ENCODE measurements at regions not wholly inside any gene's neighbourhood (a gene's known extent, or its start where the extent isn't known, plus 50 kb on each side); places are given as distances from the start of the nearest gene placed in this dataset.

DNA sequence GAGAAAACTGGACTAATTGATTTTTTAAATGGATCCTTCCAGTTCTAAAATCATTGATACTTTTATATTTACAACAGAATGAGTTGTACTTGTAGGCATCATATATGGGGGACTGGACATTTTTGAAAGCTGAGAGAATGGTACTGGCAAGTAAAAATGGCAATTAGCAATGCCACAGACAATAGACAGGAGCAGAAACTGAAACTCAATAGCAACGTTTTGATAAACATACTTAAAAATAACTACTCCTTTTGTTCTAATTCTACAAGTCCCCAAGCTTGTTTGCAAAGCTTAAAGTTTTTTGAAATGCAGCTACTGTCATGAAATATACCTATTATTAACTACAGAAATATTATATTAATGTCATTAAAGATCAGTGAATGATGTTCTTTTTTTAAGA is 52.8 kb upstream of the FBXL7 start:
- ATAC-seq (no peak), DNase-seq (no peak)
- Histone ChIP-seq H3K27me3 (no peaks in the 10 kb centered on the region), H3K4me1 (no peaks in the 10 kb centered on the region), H3K36me3 (no peaks in the 10 kb centered on the region), H3K9me3 (no peaks in the 10 kb centered on the region), H3K27ac (no peak overlapping the region), H3K4me3 (no peak overlapping the region)
- intact Hi-C loops (cut with DNase I): no loop called here
- TF ChIP-seq, protein P1, sequence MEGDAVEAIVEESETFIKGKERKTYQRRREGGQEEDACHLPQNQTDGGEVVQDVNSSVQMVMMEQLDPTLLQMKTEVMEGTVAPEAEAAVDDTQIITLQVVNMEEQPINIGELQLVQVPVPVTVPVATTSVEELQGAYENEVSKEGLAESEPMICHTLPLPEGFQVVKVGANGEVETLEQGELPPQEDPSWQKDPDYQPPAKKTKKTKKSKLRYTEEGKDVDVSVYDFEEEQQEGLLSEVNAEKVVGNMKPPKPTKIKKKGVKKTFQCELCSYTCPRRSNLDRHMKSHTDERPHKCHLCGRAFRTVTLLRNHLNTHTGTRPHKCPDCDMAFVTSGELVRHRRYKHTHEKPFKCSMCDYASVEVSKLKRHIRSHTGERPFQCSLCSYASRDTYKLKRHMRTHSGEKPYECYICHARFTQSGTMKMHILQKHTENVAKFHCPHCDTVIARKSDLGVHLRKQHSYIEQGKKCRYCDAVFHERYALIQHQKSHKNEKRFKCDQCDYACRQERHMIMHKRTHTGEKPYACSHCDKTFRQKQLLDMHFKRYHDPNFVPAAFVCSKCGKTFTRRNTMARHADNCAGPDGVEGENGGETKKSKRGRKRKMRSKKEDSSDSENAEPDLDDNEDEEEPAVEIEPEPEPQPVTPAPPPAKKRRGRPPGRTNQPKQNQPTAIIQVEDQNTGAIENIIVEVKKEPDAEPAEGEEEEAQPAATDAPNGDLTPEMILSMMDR (IDR thresholded peaks at IDR 0.05): no peak

DNA sequence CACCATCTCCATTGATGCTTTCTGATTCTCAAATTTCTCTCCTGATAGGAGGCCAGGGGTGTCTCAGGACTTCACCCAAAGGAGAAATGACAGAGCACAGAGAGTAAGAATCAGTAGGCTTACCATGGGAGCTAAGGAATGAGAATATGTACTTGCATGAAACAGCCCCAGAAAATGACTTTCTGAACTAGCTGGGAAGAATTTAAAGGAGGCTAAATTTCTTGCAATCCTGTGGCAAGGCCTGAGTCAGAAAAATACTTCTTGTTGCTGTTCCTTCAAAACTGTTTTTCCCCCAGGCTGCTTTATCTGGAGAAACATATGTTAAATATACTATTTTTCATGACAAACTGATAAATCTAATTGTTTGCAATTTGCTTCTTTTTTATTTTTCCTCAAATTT is 53.4 kb upstream of the FBXL7 start:
- no peak for ATAC-seq
- Histone ChIP-seq H3K27me3 (no peaks in the 10 kb centered on the region), H3K9me3 (no peaks in the 10 kb centered on the region), H3K4me1 (no peaks in the 10 kb centered on the region), H3K36me3 (no peaks in the 10 kb centered on the region), H3K27ac (no peak overlapping the region), H3K4me3 (no peak overlapping the region)
- TF ChIP-seq, protein P1 (IDR thresholded peaks at IDR 0.05): no peak
- intact Hi-C loops (cut with DNase I): no loop called here
- DNase-seq: no peak

DNA sequence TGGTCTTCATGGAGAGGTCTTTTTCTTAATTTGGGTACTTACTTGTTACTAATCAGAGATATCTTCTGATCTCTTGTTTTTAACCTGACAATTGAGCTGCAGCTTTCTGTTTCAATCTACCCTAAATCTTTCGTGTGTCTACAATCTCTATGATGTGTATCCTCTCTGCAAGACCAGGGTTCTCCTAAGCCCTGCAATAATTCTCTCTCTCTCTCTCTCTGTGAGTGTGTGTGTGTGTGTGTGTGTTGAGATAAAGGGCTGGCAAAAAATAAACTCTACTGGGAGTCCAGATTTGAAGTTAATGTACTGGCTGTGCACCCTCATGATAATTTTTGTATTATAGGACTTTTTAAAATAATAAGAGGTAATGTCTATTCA is 57.8 kb upstream of the FBXL7 start:
- H3K4me3 ChIP-seq: no peak overlapping the region
- ATAC-seq (no peak), DNase-seq (no peak)
- no peak overlapping the region for H3K27ac ChIP-seq
- H3K9me3 ChIP-seq: no peaks in the 10 kb centered on the region
- TF ChIP-seq, protein P1 (IDR thresholded peaks at IDR 0.05): no peak
- intact Hi-C loops (cut with DNase I): no loop called here
- no peaks in the 10 kb centered on the region for H3K36me3 ChIP-seq
- no peaks in the 10 kb centered on the region for H3K27me3 ChIP-seq
- no peaks in the 10 kb centered on the region for H3K4me1 ChIP-seq

DNA sequence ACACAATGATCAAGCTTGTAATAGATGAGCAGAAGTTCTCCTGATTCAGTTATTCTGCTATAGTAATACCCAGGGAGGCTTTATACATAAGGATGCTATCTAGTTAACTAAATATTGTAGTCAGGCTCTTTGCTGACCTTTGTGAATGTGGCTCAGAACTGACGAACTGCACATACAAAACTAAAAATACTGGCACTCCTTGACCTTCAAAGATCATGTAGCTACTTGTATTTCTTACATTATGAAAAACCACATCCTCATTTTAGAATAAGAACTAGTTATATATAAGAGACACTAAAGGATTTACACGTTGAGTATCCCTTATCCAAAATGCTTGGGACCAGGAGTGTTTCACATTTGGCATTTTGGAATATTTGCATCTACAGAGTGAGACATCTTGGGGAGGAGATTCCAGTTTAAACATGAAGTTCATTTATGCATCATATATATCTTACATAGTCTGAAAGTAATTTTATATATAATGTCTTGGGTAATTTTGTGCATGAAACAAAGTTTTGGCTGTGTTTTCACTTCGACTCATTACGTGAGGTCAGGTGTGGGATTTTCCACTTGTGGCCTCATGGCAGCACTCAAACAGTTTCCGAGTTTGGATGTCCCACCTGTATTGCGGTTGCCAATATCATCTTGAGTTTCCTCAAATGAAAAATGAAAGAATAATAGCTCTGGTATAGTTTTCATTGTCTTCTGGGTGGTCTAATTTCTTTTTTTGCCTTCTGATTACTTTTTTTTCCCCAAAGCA is 58.4 kb upstream of the FBXL7 start:
- H3K27me3 ChIP-seq: no peaks in the 10 kb centered on the region
- H3K4me3 ChIP-seq: no peak overlapping the region
- no peak for DNase-seq
- no peaks in the 10 kb centered on the region for H3K36me3 ChIP-seq
- H3K4me1 ChIP-seq: no peaks in the 10 kb centered on the region
- TF ChIP-seq, protein P1 (IDR thresholded peaks at IDR 0.05): no peak
- no peak for ATAC-seq
- H3K27ac ChIP-seq: no peak overlapping the region
- intact Hi-C loops (cut with DNase I): no loop called here
- H3K9me3 ChIP-seq: no peaks in the 10 kb centered on the region

DNA sequence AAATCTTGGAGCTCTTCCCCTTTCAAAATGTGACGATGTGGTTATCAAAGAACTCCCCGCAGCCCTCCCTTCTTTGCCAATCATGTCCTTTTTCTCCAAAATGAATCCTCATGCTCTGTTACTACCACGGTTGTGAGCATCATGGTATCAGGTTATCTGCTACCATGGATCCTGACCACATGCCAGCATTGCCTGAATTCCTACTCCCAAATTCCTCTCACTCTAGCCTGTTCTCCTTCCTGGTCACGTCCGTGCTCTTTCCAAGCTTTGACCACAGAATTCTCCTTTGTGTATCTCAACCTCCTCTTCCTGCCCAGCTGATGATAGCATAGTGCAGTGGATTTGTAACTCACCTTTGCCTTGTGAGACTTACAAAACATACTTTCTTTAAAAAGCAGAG is 59.5 kb upstream of the FBXL7 start:
- H3K27me3 ChIP-seq: no peaks in the 10 kb centered on the region
- H3K27ac ChIP-seq: no peak overlapping the region
- DNase-seq: no peak
- ATAC-seq: no peak
- H3K4me1 ChIP-seq: no peaks in the 10 kb centered on the region
- no peak overlapping the region for H3K4me3 ChIP-seq
- no peaks in the 10 kb centered on the region for H3K9me3 ChIP-seq
- TF ChIP-seq, protein P1 (IDR thresholded peaks at IDR 0.05): no peak
- no peaks in the 10 kb centered on the region for H3K36me3 ChIP-seq
- intact Hi-C loops (cut with DNase I): no loop called here

Measured in left lung (tissue), 4 donors.